ENCODE measurements at regions not wholly inside any gene's neighbourhood (a gene's known extent, or its start where the extent isn't known, plus 50 kb on each side); places are given as distances from the start of the nearest gene placed in this dataset.
"Not testable (repeated sequence)": the region's sequence is repeated elsewhere in the genome, so short reads cannot be mapped to it uniquely, and the experiment has no call there.

DNA sequence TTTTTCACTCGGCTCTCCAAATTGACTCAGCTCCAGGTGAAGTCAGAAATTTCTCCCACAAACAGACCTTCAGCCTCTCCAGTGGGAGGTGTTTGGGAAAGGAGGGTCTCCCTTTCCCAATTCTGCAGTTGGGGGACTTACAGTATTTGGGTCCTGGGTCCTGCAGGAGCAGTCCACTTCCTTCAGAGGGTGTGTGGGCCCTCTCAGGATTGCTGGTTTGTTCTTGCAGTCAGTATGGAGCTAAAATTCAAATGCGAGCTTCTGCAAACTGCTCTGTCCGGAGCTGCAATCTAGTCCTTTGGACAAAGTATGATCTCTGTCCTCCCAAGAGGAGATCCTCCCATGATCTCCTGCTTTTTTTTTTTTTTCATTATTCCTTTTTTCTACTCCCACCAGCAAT, 87.9 kb upstream of the MSTN start:
- no peak for DNase-seq

GRCh38 chr2:190149908-190150307, 87.4 kb upstream of the MSTN start:
- DNase-seq, result no peak

GRCh38 chr2:190149200-190149599, 86.7 kb upstream of the MSTN start:
- no peak for DNase-seq

DNA sequence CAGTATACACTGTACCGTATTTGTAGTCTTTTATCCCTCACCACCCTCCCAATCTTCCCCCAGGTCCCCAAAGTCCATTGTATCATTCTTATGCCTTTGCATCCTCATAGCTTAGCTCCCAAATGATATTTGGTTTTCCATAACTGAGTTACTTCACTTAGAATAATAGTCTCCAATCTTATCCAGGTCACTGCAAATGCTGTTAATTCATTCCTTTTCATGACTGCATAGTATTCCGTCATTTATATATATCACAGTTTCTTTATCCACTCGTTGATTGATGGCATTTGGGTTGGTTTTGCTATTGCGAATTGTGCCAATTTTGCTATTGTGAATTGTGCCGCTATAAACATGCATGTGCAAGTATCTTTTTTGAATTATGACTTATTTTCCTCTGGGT, 83.6 kb upstream of the MSTN start:
- not testable (repeated sequence) for DNase-seq

DNA sequence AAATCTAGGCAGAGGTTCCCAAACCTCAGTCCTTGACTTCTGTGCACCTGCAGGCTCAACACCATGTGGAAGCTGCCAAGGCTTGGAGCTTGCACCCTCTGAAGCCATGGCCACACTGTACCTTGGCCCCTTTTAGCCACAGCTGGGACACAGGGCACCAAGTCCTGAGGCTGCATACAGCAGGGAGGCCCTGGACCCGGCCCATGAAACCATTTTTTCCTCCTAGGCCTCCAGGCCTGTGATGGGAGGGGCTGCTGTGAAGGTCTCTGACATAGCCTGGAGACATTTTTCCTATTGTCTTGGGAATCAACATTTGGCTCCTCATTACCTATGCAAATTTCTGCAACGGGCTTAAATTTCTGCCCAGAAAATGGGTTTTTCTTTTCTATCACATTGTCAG, 77.9 kb upstream of the MSTN start:
- not testable (repeated sequence) for DNase-seq

DNA sequence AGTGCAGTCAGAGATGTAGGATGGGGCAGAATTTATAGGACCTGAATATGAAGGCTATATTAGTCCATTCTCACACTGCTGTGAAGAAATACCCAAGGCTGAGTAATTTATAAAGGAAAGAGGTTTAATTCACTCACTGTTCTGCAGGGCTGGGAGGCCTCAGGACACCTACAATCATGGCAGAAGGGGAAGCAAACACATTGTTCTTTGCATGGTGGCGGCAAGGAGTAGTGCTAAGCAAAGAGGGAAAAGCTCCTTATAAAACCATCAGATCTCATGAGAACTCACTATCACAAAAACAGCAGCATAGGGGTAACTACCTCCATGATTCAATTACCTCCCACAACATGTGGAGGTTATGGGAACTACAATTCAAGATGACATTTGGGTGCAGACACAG, 76.8 kb upstream of the MSTN start:
- DNase-seq, result no peak

DNA sequence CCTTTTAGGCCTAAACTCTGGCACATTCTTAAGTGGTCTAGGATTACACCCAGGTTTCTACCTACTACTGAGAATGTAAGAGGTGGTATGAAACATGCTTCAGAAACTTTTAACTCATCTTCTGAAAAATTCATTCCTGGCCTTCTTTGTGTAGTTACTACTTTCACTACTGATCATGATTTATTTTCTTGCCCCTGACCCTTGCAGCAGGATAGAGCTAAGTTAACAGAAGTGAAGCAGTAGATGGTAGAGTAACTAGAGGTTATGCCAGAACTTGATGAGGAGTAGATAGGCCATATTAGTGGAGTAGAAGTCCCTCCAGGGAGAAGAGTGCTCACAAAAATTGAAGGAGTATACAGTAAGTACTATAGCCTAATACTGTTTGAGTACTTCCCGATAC, 75.5 kb upstream of the MSTN start:
- no peak for DNase-seq

DNA sequence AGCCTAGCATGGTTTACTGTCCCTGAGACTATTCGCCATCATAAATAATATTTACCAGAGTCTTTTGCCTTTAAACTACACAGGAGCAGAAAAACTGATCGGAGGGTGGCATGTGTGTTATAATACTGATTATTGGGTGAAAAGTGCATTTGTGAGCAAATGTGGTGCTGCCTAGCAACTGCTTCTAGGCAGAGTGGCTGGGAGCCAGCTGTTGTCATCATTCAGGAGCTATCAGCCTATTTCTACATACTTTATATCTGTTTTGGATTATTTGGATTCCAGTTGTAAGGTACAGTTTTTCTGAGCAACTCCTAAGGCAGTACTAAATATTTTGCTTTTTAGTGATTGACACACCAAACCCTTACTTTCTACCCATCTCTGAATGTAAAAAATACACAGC, 75.0 kb upstream of the MSTN start:
- peak; percentile 67 for DNase-seq

- no peak for DNase-seq
These were observed 74.3 kb upstream of the MSTN start for GRCh38 chr2:190136825-190137224.

DNA sequence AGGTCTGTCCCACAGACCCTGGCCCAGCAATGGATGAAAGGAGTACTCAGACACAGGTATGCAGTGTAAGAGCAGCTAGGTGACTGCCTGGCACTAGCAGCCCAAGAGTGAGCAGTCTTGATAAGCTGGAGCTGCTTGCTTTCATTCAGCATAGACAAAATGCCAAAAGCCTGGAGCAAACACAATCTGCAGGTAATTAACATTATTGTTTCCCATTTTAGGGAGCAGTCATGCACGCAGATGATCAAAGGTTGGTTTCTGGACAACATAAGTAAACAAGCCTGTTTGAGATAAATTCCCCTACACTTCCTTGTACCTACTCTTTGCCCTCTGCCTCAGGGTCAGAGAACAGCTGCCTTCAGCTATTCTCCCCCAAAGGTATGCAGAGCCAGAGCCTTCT, 73.7 kb upstream of the MSTN start:
- no peak for DNase-seq

DNA sequence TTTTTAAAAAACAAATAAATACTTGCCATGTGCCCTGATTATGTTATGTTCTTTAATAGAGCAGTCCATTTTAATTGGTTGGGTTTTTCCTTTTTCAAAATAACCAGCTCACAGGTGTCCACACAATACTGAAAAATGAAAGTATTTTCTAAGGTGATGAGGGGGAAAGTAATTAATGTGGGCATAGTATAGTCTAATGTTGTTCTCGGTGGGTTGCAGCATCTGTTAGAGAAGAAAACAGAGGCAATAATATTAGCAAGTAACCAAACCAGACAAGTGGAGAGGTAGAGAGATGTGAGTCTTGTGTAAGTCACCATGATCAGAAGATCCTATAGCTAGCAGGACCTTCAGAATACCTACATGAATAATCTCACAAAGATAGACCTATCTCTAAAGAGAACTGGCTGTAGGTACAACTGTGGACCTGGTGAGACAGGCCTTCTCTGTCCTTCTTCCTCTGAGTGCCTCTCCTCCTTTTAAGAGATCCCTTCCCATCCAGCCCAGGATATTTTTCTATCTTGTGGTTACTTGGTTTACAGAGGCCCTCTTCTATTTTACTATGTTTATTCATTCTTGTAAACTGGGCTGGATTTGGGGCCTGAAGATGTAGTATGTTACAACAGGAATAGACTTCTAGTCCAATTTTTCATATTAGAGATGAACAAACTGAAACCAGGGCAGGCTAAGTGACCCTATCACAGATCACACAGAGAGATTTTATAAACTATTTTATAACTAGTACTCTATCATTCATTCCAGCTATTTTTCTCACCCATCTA, 67.1 kb upstream of the MSTN start:
- no peak for DNase-seq

GRCh38 chr2:190127651-190128050, 65.1 kb upstream of the MSTN start:
- DNase-seq, result no peak

GRCh38 chr2:190126798-190127197, 64.3 kb upstream of the MSTN start:
- DNase-seq, result peak; percentile 78

DNA sequence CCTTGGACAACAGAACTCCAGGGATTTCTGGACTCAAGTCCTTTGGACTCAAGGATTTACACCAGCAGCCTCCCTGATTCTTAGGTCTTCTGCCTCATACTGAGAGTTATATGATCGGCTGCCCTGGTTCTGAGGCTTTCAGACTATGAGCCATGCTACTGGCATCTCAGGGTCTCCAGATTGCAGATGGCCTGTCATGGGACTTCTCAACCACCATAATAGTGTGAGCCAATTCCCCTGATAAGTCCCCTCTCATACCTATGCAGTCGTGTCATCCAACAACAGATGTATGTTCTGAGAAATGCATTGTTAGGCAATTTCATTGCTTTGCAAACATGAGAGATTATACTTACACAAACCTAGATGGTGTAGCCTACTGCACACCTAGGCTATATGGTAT, 61.4 kb upstream of the MSTN start:
- DNase-seq, result no peak

DNA sequence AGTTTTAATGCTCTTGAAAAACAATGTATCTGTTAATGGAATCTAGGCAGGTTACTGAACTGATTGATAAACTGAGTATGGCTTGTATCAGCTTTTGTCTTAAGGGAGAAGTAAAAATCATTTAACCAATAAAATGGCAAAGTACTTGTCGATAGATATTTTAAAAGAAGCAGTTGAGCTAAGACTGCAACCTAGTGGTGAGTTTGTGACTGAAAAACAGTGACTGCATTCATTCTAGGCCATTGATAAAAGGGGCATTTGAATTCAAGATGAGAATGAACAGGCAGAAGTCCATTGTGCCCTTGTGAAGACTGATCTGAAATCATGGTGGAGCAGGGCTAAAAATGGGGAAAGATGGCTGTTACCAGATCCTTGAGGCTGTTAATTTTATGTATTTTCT, 59.4 kb upstream of the MSTN start:
- no peak for DNase-seq

GRCh38 chr2:190121305-190121704, 58.8 kb upstream of the MSTN start:
- no peak for DNase-seq

DNA sequence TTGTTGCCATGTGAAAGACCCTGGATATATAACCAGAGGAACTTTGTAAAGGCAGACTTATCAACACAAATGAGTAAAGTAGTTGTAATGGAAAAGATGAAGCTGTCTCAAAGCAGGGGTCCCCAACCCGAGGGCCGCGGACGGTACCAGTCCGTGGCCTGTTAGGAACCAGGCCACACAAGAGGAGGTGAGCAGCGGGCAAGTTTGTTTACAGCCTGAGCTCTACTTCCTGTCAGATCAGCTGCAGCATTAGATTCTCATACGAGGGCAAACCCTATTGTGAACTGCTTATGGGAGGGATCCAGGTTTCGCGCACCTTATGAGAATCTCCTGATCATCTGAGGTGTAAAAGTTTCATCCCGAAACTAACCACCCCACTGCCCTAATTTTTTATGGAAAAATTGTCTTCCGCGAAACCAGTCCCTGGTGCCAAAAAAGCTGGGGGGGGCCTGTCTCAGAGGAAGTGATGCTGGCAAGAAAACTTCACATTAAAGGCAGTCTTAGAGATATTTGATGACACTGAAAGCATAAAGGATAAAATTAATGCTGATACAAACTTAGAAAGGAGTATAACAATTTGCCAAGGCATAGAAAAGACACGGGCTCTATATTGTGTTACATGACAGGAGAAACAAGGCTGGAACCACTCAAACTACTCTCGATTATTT, 57.5 kb upstream of the MSTN start:
- DNase-seq, result no peak

GRCh38 chr2:190119257-190119656, 56.7 kb upstream of the MSTN start:
- DNase-seq, result peak; percentile 12

GRCh38 chr2:190117305-190117704, 54.8 kb upstream of the MSTN start:
- DNase-seq, result no peak

DNA sequence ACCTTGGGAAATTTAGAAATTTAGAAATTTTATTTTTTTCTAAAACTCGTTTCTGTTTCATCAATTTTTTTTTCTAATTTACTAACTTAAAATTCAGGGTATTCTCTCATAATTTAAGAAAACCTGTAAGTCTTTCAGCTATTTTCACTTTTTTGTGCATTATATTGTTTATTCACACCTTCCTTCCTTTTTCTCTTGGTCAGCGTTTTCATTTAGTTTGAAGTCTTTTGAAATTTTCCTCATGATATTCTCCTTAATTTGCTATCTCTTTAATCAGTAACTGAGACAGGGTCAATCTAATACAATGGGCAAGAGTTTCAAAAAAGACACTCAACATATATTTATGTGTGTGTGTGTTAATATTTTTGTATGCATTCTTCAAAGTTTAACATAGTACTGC, 50.5 kb upstream of the MSTN start:
- no peak for DNase-seq
